ENCODE measurements at regions not wholly inside any gene's neighbourhood (a gene's known extent, or its start where the extent isn't known, plus 50 kb on each side); places are given as distances from the start of the nearest gene placed in this dataset.

DNA sequence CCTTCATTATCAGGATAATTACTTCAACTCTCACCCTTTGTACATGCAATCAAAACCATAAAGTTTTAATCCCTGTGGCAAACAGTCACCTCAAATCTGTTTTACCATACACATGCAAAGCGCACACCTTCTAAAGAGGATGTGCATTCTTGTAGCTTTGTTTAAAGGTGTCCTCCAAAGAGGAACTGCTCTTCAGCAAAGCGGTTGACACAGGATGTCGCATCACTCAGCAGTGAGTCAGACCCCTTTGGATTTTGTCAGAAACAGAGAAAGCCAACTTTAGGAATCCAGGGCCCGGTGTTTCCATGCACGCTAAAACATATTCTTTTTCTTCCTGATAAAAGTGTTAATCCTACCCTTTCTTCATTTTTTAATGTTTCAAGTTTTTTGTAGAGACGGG is 268.3 kb upstream of the ARID1B start:
- no peaks in the 10 kb centered on the region for H3K36me3 Mint-ChIP-seq (ENCODE audit: low read depth)
- no peak overlapping the region for H3K4me3 Mint-ChIP-seq
- H3K27me3 Mint-ChIP-seq (ENCODE audit: low read depth) = peaks cover 11% of the 10 kb centered on the region
- H3K9me3 Mint-ChIP-seq = no peaks in the 10 kb centered on the region
- TF ChIP-seq, protein P1, sequence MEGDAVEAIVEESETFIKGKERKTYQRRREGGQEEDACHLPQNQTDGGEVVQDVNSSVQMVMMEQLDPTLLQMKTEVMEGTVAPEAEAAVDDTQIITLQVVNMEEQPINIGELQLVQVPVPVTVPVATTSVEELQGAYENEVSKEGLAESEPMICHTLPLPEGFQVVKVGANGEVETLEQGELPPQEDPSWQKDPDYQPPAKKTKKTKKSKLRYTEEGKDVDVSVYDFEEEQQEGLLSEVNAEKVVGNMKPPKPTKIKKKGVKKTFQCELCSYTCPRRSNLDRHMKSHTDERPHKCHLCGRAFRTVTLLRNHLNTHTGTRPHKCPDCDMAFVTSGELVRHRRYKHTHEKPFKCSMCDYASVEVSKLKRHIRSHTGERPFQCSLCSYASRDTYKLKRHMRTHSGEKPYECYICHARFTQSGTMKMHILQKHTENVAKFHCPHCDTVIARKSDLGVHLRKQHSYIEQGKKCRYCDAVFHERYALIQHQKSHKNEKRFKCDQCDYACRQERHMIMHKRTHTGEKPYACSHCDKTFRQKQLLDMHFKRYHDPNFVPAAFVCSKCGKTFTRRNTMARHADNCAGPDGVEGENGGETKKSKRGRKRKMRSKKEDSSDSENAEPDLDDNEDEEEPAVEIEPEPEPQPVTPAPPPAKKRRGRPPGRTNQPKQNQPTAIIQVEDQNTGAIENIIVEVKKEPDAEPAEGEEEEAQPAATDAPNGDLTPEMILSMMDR (IDR thresholded peaks at IDR 0.05; ENCODE audit: unreplicated experiment in 3 of 3) = no peak
- H3K4me1 Mint-ChIP-seq = peaks cover 38% of the 10 kb centered on the region
- H3K27ac Mint-ChIP-seq = no peak overlapping the region

DNA sequence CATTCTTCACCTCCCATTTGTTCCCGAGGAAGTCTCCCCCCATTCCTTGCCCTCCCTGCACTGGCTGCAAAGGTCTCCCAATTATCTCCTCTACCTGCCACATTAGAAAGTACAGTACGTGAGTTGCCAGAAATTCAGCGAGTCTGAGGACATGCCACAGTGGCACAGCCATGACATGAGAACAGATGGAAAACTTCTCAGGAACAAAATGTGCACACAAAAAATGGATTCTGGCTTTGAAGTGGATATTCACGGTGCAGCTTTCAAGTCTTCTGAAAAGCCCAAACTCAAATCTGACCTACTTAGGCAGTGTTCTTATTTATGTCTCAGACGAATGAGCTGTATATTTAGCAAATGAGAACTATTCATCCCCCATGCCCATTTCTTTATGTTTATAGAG is 269.1 kb upstream of the ARID1B start:
- H3K36me3 Mint-ChIP-seq (ENCODE audit: low read depth) = no peaks in the 10 kb centered on the region
- H3K27ac Mint-ChIP-seq = no peak overlapping the region
- H3K4me3 Mint-ChIP-seq = peak overlapping the region in 1 of 3 experiments; percentile 34
- TF ChIP-seq, protein P1 (IDR thresholded peaks at IDR 0.05; ENCODE audit: unreplicated experiment in 3 of 3) = no peak
- H3K4me1 Mint-ChIP-seq = peaks cover 31% of the 10 kb centered on the region
- peaks cover 11% of the 10 kb centered on the region for H3K27me3 Mint-ChIP-seq (ENCODE audit: low read depth)
- H3K9me3 Mint-ChIP-seq = no peaks in the 10 kb centered on the region

DNA sequence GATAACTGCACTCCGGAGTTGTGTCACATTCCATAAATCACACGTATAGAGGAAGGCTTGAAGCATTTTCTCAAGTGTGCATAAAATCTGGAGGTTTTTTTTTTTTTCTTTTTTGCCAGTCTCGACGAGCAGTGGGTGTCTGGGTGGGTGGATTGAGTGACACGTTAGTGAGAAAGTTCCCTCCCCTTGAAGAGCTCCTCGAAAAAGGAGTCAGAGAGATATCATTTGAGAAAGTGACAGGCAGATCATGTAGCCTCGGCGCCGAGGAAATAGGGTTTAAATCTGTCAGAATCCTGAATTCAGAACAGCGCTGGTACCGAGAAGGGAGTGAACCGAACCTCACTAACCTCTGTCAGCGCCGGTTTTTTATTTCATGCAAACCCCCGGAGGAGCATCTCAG is 269.5 kb upstream of the ARID1B start:
- H3K4me3 Mint-ChIP-seq = no peak overlapping the region
- H3K36me3 Mint-ChIP-seq (ENCODE audit: low read depth) = no peaks in the 10 kb centered on the region
- no peak overlapping the region for H3K27ac Mint-ChIP-seq
- H3K4me1 Mint-ChIP-seq = peaks cover 31% of the 10 kb centered on the region
- TF ChIP-seq, protein P1 (IDR thresholded peaks at IDR 0.05; ENCODE audit: unreplicated experiment in 3 of 3) = no peak
- no peaks in the 10 kb centered on the region for H3K9me3 Mint-ChIP-seq
- H3K27me3 Mint-ChIP-seq (ENCODE audit: low read depth) = peaks cover 11% of the 10 kb centered on the region

DNA sequence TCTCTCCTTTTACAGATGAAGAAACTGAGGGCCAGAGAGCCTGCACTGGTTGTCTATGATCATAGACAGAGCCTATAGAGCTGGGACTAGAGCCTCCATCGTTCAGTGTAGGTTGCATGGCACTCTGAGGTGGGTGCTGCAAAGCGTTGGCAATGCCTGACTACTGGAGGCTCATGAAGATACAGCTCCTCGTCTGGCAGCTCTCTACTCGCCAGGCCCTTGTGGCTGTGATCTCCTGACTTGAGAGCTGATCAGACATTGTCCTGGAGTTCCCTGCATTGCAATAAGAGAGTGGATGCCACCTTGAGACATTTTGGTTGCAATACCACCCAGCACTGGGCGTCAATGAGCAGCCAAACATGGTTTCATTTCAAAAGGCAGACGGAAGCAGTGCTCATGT is 270.1 kb upstream of the ARID1B start:
- Mint-ChIP-seq H3K27ac (no peak overlapping the region), H3K9me3 (no peaks in the 10 kb centered on the region), H3K36me3 (ENCODE audit: low read depth) (no peaks in the 10 kb centered on the region), H3K4me3 (no peak overlapping the region), H3K27me3 (ENCODE audit: low read depth) (peaks cover 11% of the 10 kb centered on the region), H3K4me1 (peaks cover 31% of the 10 kb centered on the region)
- TF ChIP-seq, protein P1 (IDR thresholded peaks at IDR 0.05; ENCODE audit: unreplicated experiment in 3 of 3) = no peak

DNA sequence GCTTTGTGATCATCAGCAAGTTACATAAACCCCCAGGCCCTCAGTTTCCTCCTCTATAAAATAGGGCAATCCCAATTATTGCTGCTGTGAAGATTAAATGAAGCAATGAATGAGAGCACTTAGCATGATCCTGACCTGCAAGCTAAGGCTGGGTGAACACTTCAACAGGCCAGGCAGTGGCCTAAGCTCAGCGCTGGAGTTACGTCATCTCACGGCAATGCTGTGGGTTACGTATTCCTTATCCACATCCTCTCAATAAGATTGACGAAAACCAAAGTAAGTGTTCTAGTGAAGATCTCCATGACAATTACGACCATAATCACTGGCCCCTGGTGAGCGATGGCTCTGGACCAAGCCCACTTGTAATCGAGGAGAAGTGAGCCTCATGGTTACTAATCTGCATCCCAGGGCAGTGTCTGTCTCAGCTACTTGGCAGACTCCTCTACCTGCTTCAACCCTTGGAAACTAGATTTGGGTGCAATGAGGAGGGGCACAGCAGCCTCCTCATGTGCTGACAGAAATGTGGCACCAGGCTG is 274.1 kb upstream of the ARID1B start:
- H3K9me3 Mint-ChIP-seq = peaks cover 2% of the 10 kb centered on the region

DNA sequence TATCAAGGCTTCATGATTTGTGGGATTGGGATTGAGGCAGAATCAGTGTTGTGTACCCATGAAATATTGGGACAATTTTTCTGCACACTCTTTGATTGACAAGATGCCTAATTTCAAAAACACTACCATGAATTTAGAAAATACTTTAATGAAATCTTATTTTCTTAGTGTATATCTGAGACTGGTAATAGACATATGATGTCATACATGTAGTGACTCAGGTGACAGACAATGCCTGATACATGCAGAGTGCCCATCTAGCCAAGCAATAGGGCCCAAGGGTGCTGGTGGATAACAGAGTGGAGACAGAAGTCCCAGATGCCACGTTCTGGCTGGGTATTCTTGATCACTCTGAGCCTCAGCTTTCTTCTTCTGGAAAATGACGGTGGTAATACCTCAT is 279.6 kb upstream of the ARID1B start:
- H3K36me3 Mint-ChIP-seq (ENCODE audit: low read depth) = no peaks in the 10 kb centered on the region
- H3K27me3 Mint-ChIP-seq (ENCODE audit: low read depth) = no peaks in the 10 kb centered on the region
- no peaks in the 10 kb centered on the region for H3K4me1 Mint-ChIP-seq
- peaks cover 2% of the 10 kb centered on the region for H3K9me3 Mint-ChIP-seq
- no peak overlapping the region for H3K4me3 Mint-ChIP-seq
- TF ChIP-seq, protein P1 (IDR thresholded peaks at IDR 0.05; ENCODE audit: unreplicated experiment in 3 of 3) = no peak
- H3K27ac Mint-ChIP-seq = no peak overlapping the region

More for the DNA sequence above, 274.1 kb upstream of the ARID1B start:
- H3K4me3 Mint-ChIP-seq = no peak overlapping the region
- TF ChIP-seq, protein P1 (IDR thresholded peaks at IDR 0.05; ENCODE audit: unreplicated experiment in 3 of 3) = no peak
- no peak overlapping the region for H3K27ac Mint-ChIP-seq
- no peaks in the 10 kb centered on the region for H3K36me3 Mint-ChIP-seq (ENCODE audit: low read depth)
- H3K4me1 Mint-ChIP-seq = peaks cover 11% of the 10 kb centered on the region
- peaks cover 5% of the 10 kb centered on the region for H3K27me3 Mint-ChIP-seq (ENCODE audit: low read depth)
